DMS 273 (cell line): ENCODE measurements at regions not wholly inside any gene's neighbourhood (a gene's known extent, or its start where the extent isn't known, plus 50 kb on each side); places are given as distances from the start of the nearest gene placed in this dataset.
A peak's percentile ranks its signal among the peaks of the same experiment; 100 is the strongest.

ENCODE experiments used
- DNase-seq: peaks from one replicate; lab custom pipeline; 2025; ENCODE audit not compliant: unreplicated experiment; lab: John Stamatoyannopoulos, UW

GRCh38 chr13:34001389-34001788 is 183.4 kb downstream of the RFC3 start:
- no peak for DNase-seq

DNA sequence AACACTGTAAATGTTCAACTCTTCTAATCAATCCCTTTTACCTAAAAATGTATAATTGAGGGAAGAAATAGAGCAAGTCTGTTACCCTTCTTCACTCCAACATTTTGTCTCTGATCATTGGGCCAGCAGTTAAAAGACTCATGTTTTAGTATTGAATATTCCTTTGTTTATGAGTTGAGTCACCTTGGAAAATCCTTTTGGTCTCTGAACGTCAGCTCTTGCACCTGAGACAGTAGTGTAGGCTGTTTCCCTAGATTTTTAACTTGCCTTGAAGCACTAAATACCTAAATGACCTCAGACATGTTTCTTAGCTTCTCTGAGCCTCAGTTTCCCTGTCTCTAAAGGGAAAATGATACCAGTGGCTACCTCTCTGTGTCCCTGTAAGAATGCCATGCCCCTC is 184.2 kb downstream of the RFC3 start:
- DNase-seq = no peak

GRCh38 chr13:34002924-34003323 is 185.0 kb downstream of the RFC3 start:
- DNase-seq = no peak

GRCh38 chr13:34003656-34004055 is 185.7 kb downstream of the RFC3 start:
- DNase-seq = no peak

DNA sequence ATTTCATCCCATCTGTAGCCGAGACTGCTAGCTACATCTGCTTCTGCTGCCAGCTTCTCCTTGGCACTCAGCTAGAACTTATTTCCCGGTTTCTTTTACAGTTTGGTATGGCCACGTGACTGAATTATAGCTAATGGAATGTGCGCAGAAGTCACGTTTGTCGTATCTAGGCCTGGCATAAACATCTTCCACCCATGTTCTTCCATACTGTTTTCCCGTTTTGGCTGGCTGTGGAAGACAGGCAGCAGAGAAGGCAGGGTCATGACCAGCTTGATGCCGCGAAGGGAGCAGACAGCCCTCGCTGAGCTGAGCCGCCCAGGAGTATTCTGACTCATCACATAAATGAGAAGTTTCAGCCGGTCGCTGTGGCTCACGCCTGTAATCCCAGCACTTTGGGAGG is 186.7 kb downstream of the RFC3 start:
- DNase-seq = peak; percentile 36

DNA sequence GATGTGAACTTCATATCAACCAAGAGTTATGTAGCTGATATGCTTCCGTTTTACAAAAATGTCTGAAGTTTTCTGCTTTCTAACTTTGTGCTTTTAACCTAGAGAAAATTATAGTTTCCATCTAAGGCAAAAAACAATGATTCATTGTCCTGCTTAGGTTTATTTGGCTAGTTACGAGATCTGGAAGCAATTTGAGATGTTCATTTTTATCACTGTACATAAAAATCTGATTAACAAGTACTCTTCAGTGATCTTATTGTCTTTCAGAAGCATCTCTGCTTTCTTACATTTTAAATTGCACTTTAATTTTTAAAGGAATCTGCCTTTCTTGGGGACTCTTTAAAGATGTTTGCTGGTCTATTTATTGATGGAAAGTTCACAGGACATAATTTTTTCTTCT is 188.1 kb downstream of the RFC3 start:
- DNase-seq = no peak

DNA sequence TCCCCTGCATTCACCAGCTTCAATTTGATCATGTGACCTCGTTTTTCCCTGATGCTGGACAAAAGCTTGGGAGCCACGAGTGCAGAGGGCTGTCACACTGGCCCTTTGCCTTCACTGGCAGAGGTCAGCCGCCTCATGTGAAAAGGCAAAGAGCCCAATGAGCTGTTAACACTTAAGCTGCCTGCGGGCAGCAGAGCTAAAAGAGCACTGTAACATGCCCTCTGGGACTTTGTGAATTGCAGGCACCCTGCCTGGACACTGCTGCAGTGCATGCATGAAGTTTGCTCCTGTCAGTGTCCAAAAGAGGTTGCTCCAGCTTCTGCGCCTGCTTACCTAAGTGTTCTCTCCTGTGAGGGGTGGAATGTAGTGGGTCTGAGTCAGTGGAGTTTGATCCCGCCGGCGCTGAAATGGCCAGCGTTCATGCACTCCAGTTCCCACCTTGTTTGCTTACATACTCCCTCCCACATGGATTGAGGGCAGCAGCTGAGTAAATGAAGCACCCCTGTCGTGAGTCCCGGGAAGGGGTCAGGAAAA is 193.7 kb downstream of the RFC3 start:
- DNase-seq = no peak

DNA sequence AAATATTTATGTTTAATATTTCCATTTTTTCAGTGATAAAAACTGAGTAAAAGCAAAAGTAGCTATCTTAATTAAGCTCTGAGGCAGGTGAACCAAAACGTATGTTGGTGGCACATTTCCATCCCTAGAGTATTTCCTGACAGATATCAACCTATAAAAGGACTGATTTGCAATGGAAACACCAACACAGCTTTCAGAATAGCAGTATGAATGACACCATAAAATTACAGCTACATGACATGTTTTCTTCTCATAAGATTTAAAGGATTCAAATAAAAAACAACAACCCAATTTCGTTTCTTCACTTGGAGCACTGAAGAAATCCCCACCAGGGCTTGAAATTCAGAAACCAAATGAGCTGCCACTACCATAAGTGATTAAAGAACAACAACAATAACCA is 194.4 kb downstream of the RFC3 start:
- no peak for DNase-seq

DNA sequence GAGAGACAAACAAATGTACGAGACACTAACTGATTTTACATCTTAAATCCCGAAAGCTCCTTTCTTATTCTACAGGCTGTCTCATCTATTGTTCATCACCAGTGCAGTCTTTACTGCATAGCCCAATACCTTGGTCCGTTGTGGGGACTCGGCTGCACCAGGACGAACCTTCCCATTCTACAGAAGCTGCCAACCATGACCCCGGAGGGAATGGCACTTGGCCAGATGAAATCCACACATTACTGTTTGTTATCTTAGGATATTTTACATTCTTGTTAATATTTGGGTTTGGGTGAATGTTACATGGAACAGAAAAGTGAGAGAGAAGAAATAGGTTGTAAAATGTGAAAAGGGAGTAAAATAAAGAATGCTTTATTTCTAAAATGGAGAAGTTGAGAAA is 195.1 kb downstream of the RFC3 start:
- DNase-seq = no peak

DNA sequence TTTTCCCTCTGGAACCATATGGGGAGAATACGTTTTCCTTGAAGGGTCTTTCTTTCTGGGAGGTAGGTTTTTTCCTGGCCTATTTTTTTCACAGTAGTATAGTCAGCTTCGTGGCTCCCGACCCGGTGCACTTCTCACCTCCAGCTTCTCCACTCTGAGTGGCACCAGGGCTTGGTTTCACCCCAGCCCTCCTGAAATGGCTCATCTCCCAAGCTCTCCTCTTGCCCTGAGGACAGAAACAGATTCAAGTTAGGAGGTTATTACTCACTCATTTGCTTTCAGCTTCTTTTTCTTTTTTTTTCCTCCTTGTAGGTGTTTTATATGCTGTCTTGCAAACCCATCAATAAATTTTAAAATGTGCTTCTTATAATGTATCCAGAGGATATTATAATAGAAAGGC is 199.3 kb downstream of the RFC3 start:
- no peak for DNase-seq

DNA sequence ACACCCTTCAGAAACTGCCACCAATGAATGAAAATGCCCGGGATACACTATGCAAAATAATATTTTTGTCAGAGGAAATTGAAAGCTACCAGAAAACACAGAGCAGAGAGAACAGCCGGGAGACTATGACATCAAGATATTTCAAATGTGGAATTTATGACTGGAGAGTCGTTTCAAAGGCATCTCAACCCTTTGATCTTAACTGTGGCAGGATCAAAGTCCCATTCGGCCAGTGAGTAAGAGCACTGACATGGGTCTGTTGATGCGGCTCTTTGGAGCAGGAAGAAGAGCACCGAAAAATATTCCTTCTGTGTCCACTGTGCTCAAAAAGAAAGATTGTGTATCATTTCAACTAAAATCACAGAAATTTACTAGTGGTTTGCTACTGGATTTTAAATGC is 201.9 kb downstream of the RFC3 start:
- no peak for DNase-seq

DNA sequence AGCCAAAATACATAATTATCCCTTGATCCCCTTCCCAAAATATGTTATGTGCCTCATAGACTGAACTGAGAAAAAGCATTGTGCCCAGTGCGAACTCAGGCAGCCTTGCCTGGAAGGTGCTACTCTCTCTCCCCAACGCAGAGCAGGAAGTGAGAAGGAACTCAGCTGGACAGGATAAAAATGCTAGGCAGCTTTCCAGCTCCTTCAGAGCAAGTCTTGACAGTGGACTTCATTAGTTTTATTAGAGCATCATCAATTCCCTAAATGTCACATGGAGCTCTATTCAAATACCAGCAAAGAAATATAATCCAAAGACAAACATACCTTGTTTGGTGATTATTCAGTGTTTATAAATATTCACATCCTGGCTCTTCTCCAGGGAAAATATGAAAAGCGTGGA is 202.4 kb downstream of the RFC3 start:
- DNase-seq = no peak

DNA sequence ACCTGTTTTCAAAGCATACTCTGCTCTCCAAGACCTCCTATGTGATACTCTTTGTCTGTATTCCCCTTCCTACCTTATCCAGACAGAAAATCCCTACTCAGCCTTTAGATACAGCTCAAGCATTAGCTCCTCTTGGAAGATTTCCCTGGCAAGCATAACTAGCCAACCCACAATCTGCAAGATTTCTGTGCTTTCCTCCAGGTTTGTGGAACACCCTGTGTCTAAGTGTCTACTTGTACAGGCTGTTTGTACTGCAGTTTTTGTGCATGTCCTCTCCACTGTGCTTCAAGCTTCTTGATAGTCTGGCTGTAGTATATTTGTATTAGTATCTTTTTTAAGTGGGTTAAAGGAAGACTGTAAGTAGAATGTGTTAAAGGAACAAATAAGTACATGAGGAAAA is 203.7 kb downstream of the RFC3 start:
- no peak for DNase-seq

DNA sequence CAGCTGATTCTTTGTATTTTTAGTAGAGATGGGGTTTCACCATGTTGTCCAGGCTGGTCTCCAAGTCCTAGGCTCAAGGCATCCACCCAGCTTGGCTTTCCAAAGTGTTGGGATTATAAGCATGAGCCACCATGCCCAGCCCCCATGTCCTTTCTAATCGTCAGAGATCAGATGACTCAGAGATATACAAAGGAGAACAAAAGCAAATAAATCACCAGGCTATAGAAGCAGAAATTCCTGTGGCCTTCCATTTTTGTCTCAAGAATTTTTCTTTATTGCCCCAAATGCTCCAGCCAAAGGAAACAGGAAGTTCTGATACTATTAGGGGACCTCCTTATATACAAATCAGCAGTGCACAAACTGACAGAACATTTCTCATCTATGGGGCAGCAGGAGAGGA is 207.8 kb downstream of the RFC3 start:
- no peak for DNase-seq

DNA sequence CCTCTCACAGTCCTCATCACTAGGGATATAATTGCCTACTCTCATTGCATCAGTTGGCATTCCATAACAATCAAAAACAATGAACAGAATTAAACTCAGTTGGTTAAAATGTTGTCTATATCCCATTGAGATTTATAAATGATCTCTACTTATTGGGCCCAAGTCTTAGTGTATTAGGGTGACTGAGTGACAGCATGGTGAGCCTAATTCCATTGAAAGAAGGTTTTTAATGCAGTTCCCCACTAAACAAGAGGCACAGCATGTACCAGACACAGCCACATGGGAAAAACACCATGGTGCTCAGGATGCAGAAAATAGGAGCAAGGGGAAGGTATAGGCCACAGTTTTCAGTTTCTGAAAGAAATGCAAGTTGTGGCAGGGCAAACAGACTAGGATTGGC is 208.4 kb downstream of the RFC3 start:
- DNase-seq = no peak

GRCh38 chr13:34028496-34029442 is 210.8 kb downstream of the RFC3 start:
- no peak for DNase-seq

DNA sequence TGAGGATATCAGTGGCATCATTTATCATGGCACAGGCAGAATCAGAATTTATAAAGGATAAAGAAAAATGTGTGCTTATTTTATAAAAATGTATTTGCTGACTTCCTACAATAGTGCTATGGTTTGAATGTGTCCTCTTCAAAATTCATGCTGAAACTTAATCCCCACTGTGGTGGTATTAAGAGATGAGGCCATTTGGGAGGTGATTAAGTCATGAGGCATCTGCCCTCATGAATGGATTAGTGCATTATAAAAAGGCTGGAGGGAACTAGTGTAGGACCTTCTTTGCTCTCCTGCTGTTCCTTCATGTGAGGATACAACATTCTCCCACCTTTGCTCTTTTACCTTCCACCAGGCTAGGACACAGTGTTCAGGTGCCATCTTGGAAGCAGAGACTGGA is 212.8 kb downstream of the RFC3 start:
- peak; percentile 0 for DNase-seq

DNA sequence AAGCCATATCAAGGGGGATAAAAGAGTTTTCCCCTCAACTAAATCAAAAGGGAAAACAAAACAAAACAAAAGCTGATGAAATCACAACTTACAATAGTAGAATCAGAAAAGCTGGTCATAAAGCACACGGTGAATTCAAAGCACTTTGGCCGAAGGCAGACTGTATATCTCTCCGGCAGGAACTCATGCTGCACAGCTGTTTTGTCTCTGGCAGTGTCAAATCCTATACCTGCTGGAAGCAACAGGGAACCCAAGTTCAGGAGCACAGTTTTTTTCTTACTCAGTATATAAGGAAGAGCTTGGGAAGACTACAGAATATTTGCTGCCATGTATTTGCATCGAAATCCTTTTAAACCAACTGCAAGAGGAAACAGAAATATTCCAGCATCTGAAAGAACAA is 213.7 kb downstream of the RFC3 start:
- no peak for DNase-seq

GRCh38 chr13:34034411-34034810 is 216.5 kb downstream of the RFC3 start:
- DNase-seq = no peak

GRCh38 chr13:34035178-34035577 is 217.2 kb downstream of the RFC3 start:
- no peak for DNase-seq

GRCh38 chr13:34035676-34036325 is 217.9 kb downstream of the RFC3 start:
- DNase-seq = no peak
